BE2C (cell line): ENCODE measurements at regions not wholly inside any gene's neighbourhood (a gene's known extent, or its start where the extent isn't known, plus 50 kb on each side); places are given as distances from the start of the nearest gene placed in this dataset.

Source experiments
- DNase-seq: peaks from one replicate; pipeline ENCODE4 v3.0.0-alpha.2; 2020
- H3K27me3 ChIP-seq: fragments of 250-450 bp; sonication (Bioruptor Pico); 2 replicates; pipeline ENCODE4 v1.5.1; 2020; ENCODE audit warnings: mild to moderate bottlenecking
- H3K36me3 ChIP-seq: fragments of 250-450 bp; sonication (Bioruptor Pico); 2 replicates; pipeline ENCODE4 v1.5.1; 2020; ENCODE audit warnings: mild to moderate bottlenecking
- H3K4me1 ChIP-seq: fragments of 250-450 bp; sonication (Bioruptor Pico); 2 replicates; pipeline ENCODE4 v1.5.1; 2020
- H3K4me3 ChIP-seq: 2 replicates; pipeline ENCODE4 v1.5.1; 2011; ENCODE audit warnings: low read depth, low read length
- H3K9me3 ChIP-seq: fragments of 250-450 bp; sonication (Bioruptor Pico); 2 replicates; pipeline ENCODE4 v1.5.1; 2020
- TF ChIP-seq, protein P1 (sequence below): IDR thresholded peaks from 2 replicates; pipeline ENCODE4 v1.5.1; 2012; ENCODE audit warnings: mild to moderate bottlenecking, low read depth, low read length

DNA sequence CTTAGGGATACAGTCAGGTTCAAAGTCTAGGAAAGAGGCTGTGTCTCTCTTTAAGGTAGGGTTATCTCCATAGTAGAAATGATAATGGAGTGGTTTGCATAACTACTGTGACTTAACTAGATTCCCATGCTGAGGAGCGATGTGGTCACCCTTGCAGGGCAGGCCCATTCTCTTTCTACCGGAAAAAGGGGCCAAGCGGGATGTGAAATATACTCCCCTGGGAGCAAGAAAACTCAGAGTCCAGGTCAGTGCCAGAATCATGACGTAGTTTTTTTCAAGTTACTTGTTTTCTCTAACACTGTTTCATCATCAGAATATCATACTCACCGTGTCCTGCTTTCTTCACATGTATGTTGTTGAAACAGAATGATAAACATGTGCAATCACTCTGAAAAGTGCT, 649.0 kb upstream of the ANKRD30A start:
- H3K4me1 ChIP-seq, result no peaks in the 10 kb centered on the region
- H3K36me3 ChIP-seq, result no peaks in the 10 kb centered on the region
- TF ChIP-seq, protein P1, sequence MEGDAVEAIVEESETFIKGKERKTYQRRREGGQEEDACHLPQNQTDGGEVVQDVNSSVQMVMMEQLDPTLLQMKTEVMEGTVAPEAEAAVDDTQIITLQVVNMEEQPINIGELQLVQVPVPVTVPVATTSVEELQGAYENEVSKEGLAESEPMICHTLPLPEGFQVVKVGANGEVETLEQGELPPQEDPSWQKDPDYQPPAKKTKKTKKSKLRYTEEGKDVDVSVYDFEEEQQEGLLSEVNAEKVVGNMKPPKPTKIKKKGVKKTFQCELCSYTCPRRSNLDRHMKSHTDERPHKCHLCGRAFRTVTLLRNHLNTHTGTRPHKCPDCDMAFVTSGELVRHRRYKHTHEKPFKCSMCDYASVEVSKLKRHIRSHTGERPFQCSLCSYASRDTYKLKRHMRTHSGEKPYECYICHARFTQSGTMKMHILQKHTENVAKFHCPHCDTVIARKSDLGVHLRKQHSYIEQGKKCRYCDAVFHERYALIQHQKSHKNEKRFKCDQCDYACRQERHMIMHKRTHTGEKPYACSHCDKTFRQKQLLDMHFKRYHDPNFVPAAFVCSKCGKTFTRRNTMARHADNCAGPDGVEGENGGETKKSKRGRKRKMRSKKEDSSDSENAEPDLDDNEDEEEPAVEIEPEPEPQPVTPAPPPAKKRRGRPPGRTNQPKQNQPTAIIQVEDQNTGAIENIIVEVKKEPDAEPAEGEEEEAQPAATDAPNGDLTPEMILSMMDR, result no peak
- H3K27me3 ChIP-seq, result no peaks in the 10 kb centered on the region
- DNase-seq, result no peak
- H3K9me3 ChIP-seq, result no peaks in the 10 kb centered on the region
- H3K4me3 ChIP-seq, result no peak overlapping the region

GRCh38 chr10:36475746-36476145, 649.7 kb upstream of the ANKRD30A start:
- H3K36me3 ChIP-seq, result no peaks in the 10 kb centered on the region

GRCh38 chr10:36474456-36474855, 650.9 kb upstream of the ANKRD30A start:
- H3K4me3 ChIP-seq, result no peak overlapping the region
- no peaks in the 10 kb centered on the region for H3K4me1 ChIP-seq
- H3K36me3 ChIP-seq, result no peaks in the 10 kb centered on the region
- TF ChIP-seq, protein P1, result no peak
- no peaks in the 10 kb centered on the region for H3K27me3 ChIP-seq
- DNase-seq, result no peak
- H3K9me3 ChIP-seq, result no peaks in the 10 kb centered on the region

More at GRCh38 chr10:36475746-36476145, 649.7 kb upstream of the ANKRD30A start:
- Histone ChIP-seq H3K9me3 (no peaks in the 10 kb centered on the region), H3K4me1 (no peaks in the 10 kb centered on the region), H3K4me3 (no peak overlapping the region), H3K27me3 (no peaks in the 10 kb centered on the region)
- TF ChIP-seq, protein P1, result no peak
- DNase-seq, result no peak

GRCh38 chr10:36473122-36473521, 652.3 kb upstream of the ANKRD30A start:
- no peaks in the 10 kb centered on the region for H3K36me3 ChIP-seq
- no peak for DNase-seq
- no peaks in the 10 kb centered on the region for H3K9me3 ChIP-seq
- H3K4me1 ChIP-seq, result no peaks in the 10 kb centered on the region
- TF ChIP-seq, protein P1, result no peak
- H3K27me3 ChIP-seq, result no peaks in the 10 kb centered on the region
- H3K4me3 ChIP-seq, result no peak overlapping the region

DNA sequence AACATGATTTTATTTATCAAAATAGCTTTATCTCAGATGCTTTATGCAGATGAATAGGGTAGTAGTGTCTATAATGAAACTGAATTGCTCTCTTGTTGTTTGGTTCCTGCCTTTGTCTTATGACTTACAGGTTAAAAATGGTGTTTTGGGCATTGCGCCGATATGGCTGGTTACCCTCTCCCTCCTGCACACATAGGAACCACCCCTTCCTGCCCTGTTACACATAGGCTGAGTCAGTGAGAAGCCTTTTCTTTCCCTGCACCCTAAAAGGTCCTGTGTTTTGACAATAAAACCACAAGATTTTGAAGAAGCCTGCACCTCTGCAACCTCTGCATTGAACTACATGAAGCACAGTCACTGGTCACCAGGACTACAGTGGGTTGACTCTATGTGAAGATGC, 655.8 kb upstream of the ANKRD30A start:
- H3K4me3 ChIP-seq, result no peak overlapping the region
- H3K4me1 ChIP-seq, result no peaks in the 10 kb centered on the region
- H3K36me3 ChIP-seq, result no peaks in the 10 kb centered on the region
- no peaks in the 10 kb centered on the region for H3K9me3 ChIP-seq
- no peak for DNase-seq
- TF ChIP-seq, protein P1, result no peak
- H3K27me3 ChIP-seq, result no peaks in the 10 kb centered on the region

- H3K4me3 ChIP-seq, result no peak overlapping the region
- H3K36me3 ChIP-seq, result no peaks in the 10 kb centered on the region
- no peaks in the 10 kb centered on the region for H3K9me3 ChIP-seq
- TF ChIP-seq, protein P1, result no peak
- H3K4me1 ChIP-seq, result no peaks in the 10 kb centered on the region
- H3K27me3 ChIP-seq, result no peaks in the 10 kb centered on the region
- DNase-seq, result no peak
These were observed 656.8 kb upstream of the ANKRD30A start for GRCh38 chr10:36468620-36469019.
